Adrenal gland (tissue), 9 donors: ENCODE measurements at regions not wholly inside any gene's neighbourhood (a gene's known extent, or its start where the extent isn't known, plus 50 kb on each side); places are given as distances from the start of the nearest gene placed in this dataset.

ENCODE experiments used
- DNase-seq, 7 donors: peaks; one replicate each; pipeline ENCODE4 v3.0.0-alpha.2; 2019 to 2020
- H3K27ac ChIP-seq, 5 donors: fragments of 200-600 bp; sonication (generic) in 4 of 5; 1 replicate in 3 of 5; 2 replicates in 2 of 5; pipeline versions ENCODE4 v1.5.1 to v1.8.0; 2016 to 2020; ENCODE audit warnings: mild to moderate bottlenecking in 1 of 5
- H3K27me3 ChIP-seq: fragments of 200-600 bp; 2 replicates; pipeline ENCODE4 v1.8.0; 2021
- H3K36me3 ChIP-seq, 2 donors: fragments of 200-600 bp; replicated peaks in 1 of 2; 1 replicate in 1 of 2; 2 replicates in 1 of 2; pipeline versions ENCODE4 v1.5.1 to v1.8.0; 2018 to 2022
- H3K4me1 ChIP-seq, 2 donors: fragments of 200-600 bp; replicated peaks in 1 of 2; 1 replicate in 1 of 2; 2 replicates in 1 of 2; pipeline versions ENCODE4 v1.5.1 to v1.8.0; 2018 to 2021
- H3K4me3 ChIP-seq, 4 donors: fragments of 200-600 bp; sonication (generic) in 3 of 4; one replicate each; pipeline ENCODE4 v1.5.1; 2016 to 2018
- H3K9me3 ChIP-seq, 3 donors: fragments of 200-600 bp; sonication (generic) in 1 of 3; replicated peaks in 1 of 3; 1 replicate in 2 of 3; 2 replicates in 1 of 3; pipeline versions ENCODE4 v1.5.1 to v1.8.0; 2016 to 2021
- POLR2A ChIP-seq, 2 donors: fragments of 450-650 bp; IDR thresholded peaks; one replicate each; pipeline ENCODE4 v1.6.1; 2017; ENCODE audit warnings: antibody characterized with exemption in 2 of 2, mild to moderate bottlenecking in 2 of 2, moderate library complexity in 1 of 2
- WGBS, 4 donors: extraction: QIAGEN DNeasy Blood & Tissue Kit in 2 of 4; methylation state at CpG; one replicate each; pipeline versions ENCODE4 v1.1.5 to v1.1.7; 2013 to 2017; 5-methylcytosine and 5-hydroxymethylcytosine counted together
- intact Hi-C, 2 donors: fragments of 100-400 bp; cut with DNase I; formaldehyde crosslinking; loops; one replicate each; pipeline versions ENCODE4 v1.14.1 to v1.15.0; 2022 to 2023
- TF ChIP-seq, protein P1 (sequence below), 6 experiments: fragments of 450-650 bp in 4 of 6; fragments of 200-600 bp in 2 of 6; sonication (generic) in 1 of 6; IDR thresholded peaks; 1 replicate in 5 of 6; 2 replicates in 1 of 6; pipeline versions ENCODE4 v1.5.1 to v1.8.0; 2016 to 2021; ENCODE audit warnings: antibody characterized with exemption in 6 of 6, mild to moderate bottlenecking in 2 of 6, moderate library complexity in 1 of 6
- donor health status: healthy with polysubstance abuse.
- donor health status: Bipolar disorder and iron deficiency.
- donor health status: DM: yes; HTN: yes; CAD: no.
- donor health status: DM: no; HTN: no; CAD: no.
- donor health status: DM: no; HTN: no; CAD: no.

DNA sequence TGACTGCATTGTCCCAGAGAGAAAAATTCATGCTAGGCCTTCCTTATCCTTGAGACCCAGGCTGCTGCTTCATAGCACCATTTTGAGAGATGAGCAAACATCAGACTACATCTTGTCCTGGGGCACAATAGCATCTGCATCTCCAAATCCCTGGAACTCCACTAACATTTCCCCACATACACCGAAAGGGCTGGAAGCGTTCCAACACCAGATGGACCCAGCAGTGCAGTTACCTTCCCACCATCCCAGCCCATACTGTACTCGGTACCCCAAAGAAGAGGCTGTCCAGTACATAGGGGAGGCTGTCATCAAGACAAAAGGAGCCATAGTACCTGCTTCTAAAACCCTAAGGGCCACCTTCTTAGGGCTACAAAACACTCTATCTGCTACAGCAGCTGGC lies 547.2 kb upstream of the CHORDC1 start:
- 81 to 100% (median 92%) methylated on average over 3 of the region's 3 CpGs for WGBS, 4 donors
- Histone ChIP-seq H3K9me3 (no peaks in the 10 kb centered on the region), H3K27ac (no peak overlapping the region), H3K4me1 (no peaks in the 10 kb centered on the region), H3K4me3 (no peak overlapping the region), H3K27me3 (no peaks in the 10 kb centered on the region), H3K36me3 (no peaks in the 10 kb centered on the region)
- TF ChIP-seq POLR2A (IDR thresholded peaks at IDR 0.05): no peak
- TF ChIP-seq, protein P1, sequence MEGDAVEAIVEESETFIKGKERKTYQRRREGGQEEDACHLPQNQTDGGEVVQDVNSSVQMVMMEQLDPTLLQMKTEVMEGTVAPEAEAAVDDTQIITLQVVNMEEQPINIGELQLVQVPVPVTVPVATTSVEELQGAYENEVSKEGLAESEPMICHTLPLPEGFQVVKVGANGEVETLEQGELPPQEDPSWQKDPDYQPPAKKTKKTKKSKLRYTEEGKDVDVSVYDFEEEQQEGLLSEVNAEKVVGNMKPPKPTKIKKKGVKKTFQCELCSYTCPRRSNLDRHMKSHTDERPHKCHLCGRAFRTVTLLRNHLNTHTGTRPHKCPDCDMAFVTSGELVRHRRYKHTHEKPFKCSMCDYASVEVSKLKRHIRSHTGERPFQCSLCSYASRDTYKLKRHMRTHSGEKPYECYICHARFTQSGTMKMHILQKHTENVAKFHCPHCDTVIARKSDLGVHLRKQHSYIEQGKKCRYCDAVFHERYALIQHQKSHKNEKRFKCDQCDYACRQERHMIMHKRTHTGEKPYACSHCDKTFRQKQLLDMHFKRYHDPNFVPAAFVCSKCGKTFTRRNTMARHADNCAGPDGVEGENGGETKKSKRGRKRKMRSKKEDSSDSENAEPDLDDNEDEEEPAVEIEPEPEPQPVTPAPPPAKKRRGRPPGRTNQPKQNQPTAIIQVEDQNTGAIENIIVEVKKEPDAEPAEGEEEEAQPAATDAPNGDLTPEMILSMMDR (IDR thresholded peaks at IDR 0.05): no peak
- DNase-seq: no peak
- intact Hi-C loops: no loop called here

DNA sequence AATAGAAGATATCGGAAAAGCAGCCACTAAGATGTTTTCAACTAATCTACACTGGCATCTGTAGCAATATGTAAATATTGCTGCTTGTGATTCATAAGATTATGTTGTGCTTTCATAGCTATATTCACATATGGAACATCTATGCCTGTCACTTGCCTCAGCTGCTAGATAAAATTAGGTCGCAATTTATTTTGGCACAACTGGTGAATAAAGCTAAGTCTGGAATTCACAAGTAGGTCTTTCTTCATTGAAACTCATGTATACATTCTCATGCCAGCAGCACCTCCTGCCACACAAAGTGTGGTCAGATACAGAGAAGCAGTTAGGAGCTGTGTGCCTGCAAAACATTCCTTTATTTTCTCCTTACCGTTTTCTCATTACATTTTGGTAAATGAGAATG lies 543.3 kb upstream of the CHORDC1 start:
- intact Hi-C loops: no loop called here
- no peak for TF ChIP-seq POLR2A (IDR thresholded peaks at IDR 0.05)
- TF ChIP-seq, protein P1 (IDR thresholded peaks at IDR 0.05): no peak
- Histone ChIP-seq H3K9me3 (no peaks in the 10 kb centered on the region), H3K36me3 (no peaks in the 10 kb centered on the region), H3K4me3 (no peak overlapping the region), H3K27me3 (no peaks in the 10 kb centered on the region), H3K27ac (no peak overlapping the region), H3K4me1 (no peaks in the 10 kb centered on the region)
- WGBS, 4 donors: 72 to 82% (median 78%) methylated on average over 3 of the region's 3 CpGs
- no peak for DNase-seq

DNA sequence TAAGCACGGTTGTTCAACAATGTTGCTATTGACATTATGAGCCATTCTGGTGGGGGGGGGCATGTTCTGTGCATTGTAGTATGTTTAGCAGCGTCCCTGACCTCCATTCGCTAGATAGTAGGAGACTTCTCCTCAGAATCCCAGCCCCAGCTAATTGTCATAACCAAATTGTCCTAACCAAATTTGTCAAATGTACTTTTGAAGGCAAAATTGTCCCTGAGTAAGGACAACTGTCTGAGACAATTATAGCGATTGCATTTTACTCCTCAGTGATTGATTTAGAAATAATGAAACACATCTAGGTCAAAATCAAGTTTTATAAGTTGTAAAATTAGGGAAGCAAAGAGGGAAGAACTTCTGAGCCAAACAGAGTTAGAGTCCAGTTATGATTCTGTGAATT lies 541.8 kb upstream of the CHORDC1 start:
- Histone ChIP-seq H3K9me3 (no peaks in the 10 kb centered on the region), H3K4me3 (no peak overlapping the region), H3K36me3 (no peaks in the 10 kb centered on the region), H3K27ac (no peak overlapping the region), H3K27me3 (no peaks in the 10 kb centered on the region), H3K4me1 (no peaks in the 10 kb centered on the region)
- intact Hi-C loops: no loop called here
- whole genome bisulfite sequencing, 4 donors: 72 to 84% (median 83%) methylated on average over 4 of the region's 4 CpGs
- DNase-seq: no peak
- no peak for TF ChIP-seq POLR2A (IDR thresholded peaks at IDR 0.05)
- TF ChIP-seq, protein P1 (IDR thresholded peaks at IDR 0.05): no peak

DNA sequence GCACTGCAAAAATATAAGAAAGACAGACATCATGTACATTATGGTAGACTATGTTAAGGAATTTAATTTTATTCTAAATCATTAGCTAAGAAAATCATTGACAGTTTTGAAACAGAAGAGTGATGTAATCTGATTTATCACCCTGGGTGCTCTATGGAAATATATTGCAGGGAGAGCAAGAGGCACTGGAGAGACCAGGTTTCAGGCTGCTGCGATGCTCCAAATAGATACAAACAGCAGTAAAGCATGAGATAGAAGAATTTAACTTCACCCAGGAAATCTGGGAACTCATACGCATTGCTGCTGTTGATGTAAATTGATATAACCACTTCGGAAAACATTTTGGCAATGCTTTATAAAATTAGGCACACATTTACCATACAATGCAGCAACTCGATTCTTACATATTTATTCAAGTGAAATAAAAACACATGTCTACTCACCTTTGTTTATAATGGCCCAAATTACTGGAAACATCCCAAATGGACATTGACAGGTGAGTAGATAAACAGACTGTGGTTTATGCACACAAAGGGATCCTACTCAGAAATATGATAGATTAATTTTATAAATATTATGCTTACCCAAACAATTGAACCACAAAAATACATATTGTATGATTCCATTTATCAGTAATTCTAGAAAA lies 535.1 kb upstream of the CHORDC1 start:
- no peak for TF ChIP-seq POLR2A (IDR thresholded peaks at IDR 0.05)
- TF ChIP-seq, protein P1 (IDR thresholded peaks at IDR 0.05): no peak
- Histone ChIP-seq H3K27me3 (no peaks in the 10 kb centered on the region), H3K4me1 (no peaks in the 10 kb centered on the region), H3K27ac (no peak overlapping the region), H3K9me3 (no peaks in the 10 kb centered on the region), H3K36me3 (no peaks in the 10 kb centered on the region), H3K4me3 (no peak overlapping the region)
- intact Hi-C loops: no loop called here
- WGBS, 4 donors: 71 to 89% (median 77%) methylated on average over 4 of the region's 4 CpGs
- DNase-seq: no peak
